Activated CD8-positive, alpha-beta memory T cell treated with anti-CD3 and anti-CD28 coated beads, Interleukin-2, amount 50 U/mL, for 4 hours (primary cell): ENCODE measurements at regions not wholly inside any gene's neighbourhood (a gene's known extent, or its start where the extent isn't known, plus 50 kb on each side); places are given as distances from the start of the nearest gene placed in this dataset.

Experiments
- DNase-seq: peaks from one replicate; pipeline ENCODE4 v3.0.0-alpha.2; 2020

DNA sequence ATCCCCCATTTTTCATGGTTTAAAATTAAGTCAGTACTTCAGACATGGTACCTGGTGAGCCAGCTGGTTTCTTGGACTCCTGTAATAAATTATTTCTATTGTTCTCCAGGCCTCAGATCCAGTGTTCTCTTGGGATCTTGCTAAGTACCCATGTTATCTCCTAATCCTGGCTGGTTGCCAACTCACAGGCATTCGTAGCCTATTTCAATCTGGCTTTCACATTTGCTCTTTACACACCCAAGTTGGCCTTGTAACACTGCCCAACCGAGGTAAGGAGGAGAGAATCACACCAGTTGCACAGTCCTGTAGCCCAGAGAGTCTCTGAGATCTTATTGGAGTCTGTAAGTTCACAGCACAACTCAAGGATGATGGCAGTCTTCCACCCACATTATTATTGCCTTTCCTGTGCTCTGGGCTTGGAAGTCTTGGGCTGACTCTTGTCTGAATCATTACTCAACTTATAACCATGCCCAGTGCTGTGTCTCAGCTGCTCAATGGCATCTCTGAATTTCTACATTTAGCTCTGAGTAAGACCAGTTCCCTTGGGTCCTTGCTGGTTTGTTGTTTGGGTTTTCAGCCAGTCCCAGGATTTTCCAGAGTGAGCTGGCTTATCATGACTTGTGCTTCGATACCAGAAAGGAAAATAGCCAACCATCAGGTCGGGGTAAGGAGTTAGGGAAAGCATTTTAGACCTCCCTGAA, 76.6 kb upstream of the KLF12 start:
- DNase-seq = no peak

DNA sequence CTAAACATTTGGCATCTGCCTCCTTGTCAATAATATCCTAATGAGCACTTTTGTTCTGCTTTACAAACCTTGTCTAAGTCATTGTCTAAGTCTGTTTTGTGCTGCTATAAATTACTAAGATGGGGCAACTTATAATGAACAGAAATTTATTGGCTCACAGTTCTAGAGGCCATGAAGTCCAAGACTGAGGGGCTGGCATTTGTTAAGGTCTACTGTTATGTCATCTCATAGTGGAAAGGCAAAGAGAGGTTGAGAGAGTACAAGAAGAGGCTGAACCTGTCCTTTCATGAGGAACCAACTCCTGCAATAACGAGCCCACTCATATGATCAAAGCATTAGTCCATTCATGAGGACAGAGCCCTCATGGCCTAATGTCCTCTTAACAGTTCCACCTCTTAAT, 72.7 kb upstream of the KLF12 start:
- no peak for DNase-seq

DNA sequence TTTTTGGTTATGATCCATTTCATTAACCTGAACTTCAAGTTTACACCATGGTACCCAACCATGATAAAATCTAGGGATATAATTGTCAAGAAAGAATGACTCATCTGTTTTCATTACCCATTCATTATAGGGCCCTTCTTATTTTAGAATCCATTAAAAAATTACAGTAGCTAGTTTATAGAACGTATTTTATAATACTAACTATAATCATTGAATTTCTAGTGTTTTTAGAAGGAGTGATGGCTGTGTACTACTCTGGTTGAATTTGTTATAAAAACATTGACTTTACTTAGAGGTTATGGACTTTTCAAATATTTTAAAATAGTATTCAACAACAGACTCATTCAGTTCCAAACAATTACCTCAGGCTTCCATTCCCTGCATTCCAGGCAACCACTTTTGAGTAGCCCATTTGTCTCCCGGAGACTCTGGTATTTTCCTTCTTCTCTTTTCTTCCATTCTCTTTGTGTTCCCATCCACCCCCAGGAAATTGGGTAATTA, 71.9 kb upstream of the KLF12 start:
- no peak for DNase-seq

DNA sequence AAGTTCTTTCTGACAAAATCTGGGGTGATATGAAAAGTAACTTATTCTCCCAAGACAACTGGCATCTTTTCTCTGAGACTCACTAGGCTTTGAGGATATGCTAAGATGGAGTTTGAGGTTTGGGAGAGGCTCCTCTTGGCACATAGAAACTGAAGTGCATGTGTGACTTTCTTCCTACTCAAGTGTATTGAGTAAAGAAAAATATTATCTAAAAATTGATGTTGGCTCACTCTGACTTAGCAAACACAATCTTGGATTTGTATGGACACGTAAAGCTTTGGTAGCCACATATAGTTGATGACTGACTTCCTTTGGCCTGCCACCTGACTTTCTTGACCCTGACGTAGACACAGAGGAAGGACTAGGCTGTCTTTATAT, 71.1 kb upstream of the KLF12 start:
- no peak for DNase-seq

DNA sequence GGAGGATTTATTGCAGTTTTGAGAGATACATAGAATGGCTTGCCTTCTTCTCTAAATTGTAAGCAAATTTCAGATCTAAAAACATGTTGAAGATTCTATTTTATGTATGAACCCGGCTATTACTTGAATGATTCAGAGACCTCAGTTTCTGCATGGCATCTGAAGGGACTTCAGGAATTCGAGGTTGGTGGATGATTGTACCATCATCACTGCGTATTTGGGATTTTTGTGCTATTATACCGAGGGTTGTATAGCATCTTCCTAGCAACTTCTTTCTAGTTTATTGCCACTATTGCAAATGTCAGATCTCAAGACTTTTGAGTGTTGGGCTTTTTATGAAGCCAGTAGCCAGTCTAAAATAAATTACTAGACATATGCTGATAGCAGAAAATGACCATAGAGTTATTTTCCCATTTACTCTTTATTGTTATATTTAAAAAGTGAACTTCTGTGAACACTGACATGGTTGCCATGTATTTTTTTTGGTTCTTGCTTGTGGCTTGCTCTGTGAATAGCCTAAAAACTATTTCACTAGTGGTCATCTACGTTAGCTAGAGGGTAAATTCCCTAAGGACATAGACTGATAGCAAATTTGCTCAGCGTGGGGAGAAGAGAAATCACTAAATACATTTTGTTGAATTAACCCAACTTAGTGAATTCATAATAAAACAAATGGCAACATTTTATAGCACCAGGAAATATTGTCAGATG, 70.6 kb upstream of the KLF12 start:
- DNase-seq = no peak

DNA sequence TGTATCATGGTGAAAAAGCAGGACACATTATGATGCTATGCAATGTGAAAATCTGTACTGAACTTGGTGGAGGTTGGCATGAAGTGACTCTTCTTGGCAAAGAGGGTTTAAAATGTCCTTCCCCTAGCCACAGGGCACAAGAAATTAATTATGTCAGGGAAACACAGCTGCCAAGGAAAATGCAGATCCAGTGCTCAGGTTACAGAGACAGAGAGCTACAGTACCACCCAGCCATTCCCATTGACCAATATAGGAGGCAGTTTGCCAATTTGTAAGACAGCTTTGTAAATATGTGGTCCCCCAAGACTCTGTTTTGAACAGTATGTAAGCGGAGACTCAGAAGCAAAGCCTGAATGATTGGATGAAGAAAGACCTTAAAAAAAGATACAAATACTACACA, 69.4 kb upstream of the KLF12 start:
- DNase-seq = no peak

DNA sequence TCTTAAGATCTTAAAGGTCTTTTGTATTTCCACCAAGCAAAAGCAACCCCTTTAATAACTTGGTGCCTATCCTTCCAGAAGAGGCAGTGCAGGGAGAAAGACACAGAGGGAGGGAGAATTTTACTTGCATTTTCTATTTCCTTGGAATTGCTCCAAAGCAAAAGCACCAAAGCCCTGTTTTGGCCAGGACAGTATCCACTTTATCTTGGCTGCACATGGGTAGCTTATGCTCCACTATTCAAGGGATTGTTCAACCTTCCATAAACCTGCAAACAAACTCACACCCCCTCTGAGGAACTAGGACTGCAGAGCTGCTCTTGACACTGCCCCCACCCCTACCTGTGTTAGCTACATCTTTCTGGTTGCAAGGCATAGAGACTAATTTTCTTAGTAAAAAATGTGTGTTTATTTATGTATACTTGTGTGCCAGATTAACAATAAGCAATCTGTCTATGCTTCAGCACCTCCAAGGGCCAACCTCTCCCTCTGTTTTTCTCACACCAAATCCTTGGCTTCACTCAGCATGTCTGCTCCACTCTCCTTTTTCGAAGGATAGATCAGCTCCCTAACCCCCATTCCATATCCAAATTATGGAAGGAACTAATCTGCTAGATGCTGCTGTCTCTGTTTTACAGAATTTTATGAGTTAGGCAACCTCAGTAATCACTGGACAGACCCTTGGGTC, 68.1 kb upstream of the KLF12 start:
- DNase-seq = no peak

DNA sequence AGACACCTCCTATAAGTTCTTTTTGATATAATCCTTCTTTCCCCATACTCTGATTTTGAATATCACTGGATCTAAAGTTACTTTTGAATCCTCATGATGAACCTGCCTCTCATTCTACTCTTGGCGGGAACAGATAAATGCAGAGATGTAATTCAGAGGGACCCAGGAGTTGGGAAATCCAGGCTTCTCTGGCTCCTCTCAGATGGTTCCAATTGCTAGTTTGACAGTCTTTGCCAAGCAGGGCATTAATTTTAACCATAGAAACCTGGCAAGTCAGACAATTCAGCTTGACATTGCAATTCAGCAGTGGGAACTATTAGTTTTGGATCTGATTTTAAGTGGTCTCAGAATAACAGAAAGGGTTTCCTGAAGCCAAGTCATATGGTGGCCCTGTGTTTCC, 67.3 kb upstream of the KLF12 start:
- no peak for DNase-seq

DNA sequence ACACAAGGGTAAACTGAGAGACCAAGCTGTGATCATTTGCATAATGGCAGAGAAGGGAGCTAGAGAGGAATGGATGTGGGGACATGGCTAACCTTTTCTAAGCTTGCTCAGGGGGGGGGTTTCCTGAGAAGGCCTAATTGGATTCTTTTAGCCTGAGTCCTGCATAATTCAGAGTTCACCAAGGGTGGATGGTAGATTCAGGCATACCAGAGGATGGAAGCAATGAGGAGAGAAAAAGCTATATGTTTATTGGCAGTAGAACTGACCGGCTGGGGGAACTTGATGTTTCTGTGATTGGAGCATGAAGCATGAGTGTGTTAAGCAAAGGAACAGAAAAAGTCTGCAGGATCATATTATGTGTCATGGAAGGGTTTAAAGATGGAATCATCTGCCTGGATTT, 65.9 kb upstream of the KLF12 start:
- no peak for DNase-seq

DNA sequence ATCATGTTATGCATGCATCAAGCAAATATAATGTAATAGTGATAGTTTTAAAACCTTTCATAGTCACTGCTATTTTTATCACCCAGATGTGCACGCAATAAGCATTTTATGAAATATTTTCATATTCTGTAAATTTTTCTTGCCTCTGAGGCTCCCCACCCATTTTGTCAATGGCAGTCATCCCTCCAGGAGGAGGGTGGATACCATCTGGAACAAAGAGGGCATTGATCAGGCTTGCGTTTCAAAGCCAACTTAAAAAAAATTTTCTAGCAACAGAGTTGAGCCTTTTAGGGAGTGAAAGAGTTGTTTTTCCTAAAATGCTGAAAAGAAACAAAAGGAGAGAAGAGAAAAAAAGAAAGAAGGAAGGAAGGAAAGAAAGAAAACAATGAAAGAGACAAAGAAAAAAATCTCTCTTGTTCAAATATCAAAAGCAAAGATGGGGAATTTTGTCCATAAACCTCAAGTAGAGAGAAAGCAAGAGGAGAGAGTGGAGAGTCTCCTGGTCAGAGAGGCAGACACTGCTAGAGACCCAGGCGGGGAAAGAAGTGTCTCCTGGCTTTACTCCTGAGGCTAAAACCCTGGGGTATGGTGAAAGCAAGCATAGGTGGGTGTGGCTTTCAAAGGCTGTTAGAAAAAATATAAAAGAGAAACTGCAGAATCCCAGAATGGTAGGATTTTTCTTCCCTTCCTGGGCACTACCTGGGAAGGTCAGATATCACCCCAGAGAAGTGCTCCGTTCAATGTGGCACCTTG, 63.6 kb upstream of the KLF12 start:
- DNase-seq = no peak

DNA sequence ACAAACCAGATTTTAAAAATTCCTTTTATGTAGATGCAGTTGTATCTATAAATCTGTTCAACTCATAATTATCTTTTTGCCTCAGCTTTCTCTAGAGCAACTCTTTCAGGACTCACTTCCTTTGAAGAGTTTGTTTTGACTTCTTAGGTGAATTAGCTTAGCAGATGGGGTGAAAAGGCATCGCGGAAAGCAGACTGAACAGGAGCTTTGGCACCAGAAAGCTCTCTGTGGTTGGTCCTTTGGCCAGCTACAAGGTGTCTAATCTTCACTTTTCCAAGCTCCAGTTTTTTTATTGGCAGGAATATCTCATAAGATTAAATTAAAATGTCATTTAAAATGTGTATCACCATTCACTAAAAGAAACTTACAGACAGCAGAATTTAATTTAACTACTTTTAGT, 60.6 kb upstream of the KLF12 start:
- DNase-seq = no peak

DNA sequence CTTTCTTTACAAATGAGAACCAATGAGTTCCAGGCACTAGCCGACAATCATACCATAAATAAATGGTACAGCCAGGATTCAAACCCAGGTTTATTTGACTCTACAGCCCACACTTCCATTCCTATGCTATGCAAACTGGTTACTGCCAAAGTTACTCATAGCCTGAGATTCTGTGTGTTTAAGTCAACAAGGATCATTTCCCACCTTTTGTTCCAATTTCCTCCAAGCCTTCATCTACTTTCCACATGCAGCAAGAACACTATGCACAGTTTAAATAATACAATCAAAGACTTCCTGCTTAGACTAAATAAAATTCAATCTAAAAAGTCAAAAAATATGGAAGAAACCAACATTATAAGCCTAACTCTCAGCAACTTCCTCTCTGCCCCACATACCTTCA, 59.2 kb upstream of the KLF12 start:
- DNase-seq = no peak

DNA sequence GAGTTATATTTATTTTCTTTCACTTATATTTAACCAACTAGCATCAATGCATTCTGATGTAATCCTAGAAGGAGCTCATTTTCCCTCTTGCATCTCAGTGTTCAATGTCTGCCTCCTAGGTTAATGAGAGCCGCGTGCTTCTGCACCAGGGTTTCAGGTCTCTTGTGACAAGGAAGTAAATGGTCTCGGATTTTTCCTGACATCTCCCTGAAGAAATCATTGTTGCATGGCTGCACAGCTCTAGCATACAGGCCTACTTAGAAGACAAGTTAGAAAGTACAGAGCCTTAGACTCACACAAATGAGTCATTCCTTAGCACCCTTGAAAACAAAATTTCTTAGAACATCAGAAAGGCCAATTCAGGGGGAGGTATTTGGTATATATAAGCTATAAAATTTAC, 57.2 kb upstream of the KLF12 start:
- no peak for DNase-seq

DNA sequence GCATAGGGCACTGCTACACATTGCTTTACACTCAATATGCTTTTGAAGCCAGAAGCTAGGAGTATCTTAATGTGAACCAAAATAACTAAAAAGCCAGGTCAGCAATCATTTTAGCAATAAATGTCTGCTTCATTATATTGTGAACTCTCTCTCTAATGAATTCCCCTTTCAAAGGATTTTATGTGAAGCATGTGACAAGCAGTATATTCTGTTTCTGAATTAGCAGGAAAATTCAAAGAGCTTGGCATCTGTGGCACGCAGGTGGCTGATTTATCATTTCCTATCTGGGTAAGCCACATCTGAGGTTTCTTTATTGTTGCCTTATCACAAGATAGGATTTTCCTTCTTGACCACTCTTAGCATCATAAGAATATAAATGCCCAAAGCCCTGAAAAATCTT, 56.8 kb upstream of the KLF12 start:
- no peak for DNase-seq

DNA sequence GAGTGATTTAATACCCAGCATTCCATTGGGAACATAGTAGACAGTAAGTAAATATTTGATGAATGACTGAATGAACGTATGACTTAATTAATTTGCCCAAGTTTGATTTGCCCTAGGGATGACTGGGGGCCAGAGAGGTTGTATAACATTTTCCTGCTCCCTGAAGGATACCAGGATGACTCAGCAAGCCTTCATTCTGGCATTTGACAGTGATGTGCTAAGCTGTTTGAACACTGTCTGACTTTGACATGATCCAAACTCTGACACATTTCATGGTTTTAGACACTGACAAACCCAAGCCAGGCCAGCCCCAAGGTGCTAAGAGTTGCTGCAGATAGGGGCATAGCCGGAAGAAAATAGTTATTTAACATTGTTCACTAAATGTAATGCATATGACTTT, 53.4 kb upstream of the KLF12 start:
- DNase-seq = no peak

DNA sequence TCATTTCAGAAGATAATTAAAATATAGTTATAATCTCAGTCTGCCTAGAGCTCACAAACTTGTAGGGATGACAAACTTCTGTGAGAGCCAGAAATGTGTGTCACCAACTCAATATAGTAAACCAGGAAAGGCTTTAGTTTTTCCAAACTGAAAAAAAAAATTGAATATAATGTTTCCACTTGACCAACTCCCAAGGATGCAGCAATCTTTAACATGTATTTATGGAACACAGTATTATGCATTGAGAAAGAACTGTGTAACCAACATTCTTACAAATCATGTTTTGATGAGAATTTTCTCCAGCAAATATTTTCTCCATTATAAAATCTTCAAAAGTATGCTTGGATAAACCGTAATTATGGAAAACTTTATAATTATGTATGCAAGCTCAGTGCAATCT, 50.1 kb upstream of the KLF12 start:
- DNase-seq = no peak
